ENCODE measurements at regions not wholly inside any gene's neighbourhood (a gene's known extent, or its start where the extent isn't known, plus 50 kb on each side); places are given as distances from the start of the nearest gene placed in this dataset.

GRCh38 chr6:129954749-129955431 lies 63.5 kb upstream of the L3MBTL3 start:
- no peak for TF ChIP-seq CTCF (IDR thresholded peaks at IDR 0.05; ENCODE audit: low read depth, low read length)
- no peak overlapping the region for H3K4me3 ChIP-seq (ENCODE audit: low read depth, low read length)
- in situ Hi-C loops (cut with HindIII; ENCODE audit: low sequenced_read_pairs) = no loop called here
- no peak for DNase-seq (ENCODE audit: low read depth, low spot score)

GRCh38 chr6:129947797-129948196 lies 70.6 kb upstream of the L3MBTL3 start:
- no peak for TF ChIP-seq CTCF (IDR thresholded peaks at IDR 0.05; ENCODE audit: low read depth, low read length)
- no peak for DNase-seq (ENCODE audit: low read depth, low spot score)
- in situ Hi-C loops (cut with HindIII; ENCODE audit: low sequenced_read_pairs) = no loop called here
- no peak overlapping the region for H3K4me3 ChIP-seq (ENCODE audit: low read depth, low read length)

DNA sequence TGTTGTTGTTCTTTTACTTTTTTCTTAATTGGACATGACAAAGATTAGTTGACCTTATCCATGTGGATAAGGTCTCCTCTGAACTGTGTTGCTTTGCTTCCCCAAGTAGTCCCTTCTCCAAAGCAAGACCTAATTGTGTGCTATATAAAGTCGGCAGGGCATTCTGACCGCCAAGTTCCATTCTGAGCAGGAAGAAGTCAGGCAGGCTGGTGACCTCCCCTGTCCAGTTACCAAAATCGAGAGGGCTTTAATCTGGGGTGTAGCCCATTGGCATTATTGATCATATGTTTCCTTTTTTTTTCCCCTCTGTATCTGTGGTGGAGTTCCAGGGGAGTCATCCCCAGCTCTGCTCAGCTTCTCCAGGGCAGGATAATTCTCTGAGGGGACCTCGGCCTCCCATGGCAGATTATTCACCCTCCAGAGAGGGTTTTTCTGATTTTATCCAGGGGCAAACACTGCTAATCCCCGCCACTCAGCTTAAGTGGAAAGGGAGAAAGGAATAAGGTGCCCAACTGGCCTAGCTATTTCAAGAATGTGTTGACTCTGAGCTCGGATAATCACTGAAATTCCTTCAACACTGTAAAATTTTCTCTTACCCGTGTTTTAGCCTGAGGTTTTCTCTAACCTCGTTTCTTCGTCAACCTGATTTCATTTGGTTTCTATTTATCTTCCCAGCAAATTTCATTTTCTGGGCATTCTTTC lies 71.8 kb upstream of the L3MBTL3 start:
- H3K4me3 ChIP-seq (ENCODE audit: low read depth, low read length) = no peak overlapping the region
- no peak for DNase-seq (ENCODE audit: low read depth, low spot score)
- in situ Hi-C loops (cut with HindIII; ENCODE audit: low sequenced_read_pairs) = no loop called here
- TF ChIP-seq CTCF (IDR thresholded peaks at IDR 0.05; ENCODE audit: low read depth, low read length) = no peak

DNA sequence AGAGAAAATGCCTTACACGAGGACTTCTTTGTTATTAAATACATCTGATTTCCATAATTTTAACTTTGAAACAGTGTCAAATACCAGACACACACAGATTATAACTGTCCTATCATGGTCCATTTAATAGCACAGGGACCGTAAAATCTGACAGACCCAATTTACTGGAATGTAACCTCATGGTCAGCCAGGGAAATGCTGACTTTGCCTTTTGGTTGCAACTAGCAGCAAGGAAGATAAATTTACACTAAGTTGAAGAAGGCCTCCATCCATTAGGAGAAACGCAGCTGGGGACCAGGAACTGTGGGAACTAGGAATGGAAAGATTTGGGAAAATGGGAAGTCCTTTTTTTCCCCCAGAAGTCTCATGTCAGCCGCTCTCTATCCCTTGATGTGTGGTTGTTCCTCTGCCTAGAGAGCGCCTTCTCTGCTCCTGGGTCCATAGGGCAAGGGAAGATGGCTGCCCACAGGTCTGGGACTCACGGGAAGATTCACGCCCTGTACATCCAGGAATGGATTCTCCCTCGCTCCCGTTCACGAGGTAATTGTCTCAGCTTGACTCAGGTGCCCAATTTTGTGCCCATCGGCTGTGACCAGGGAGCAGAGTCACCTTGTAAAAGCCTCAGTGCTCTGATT lies 74.6 kb upstream of the L3MBTL3 start:
- TF ChIP-seq CTCF (IDR thresholded peaks at IDR 0.05; ENCODE audit: low read depth, low read length) = no peak
- no peak for DNase-seq (ENCODE audit: low read depth, low spot score)
- in situ Hi-C loops (cut with HindIII; ENCODE audit: low sequenced_read_pairs) = no loop called here
- H3K4me3 ChIP-seq (ENCODE audit: low read depth, low read length) = no peak overlapping the region

- no peak for DNase-seq (ENCODE audit: low read depth, low spot score)
- in situ Hi-C loops (cut with HindIII; ENCODE audit: low sequenced_read_pairs) = no loop called here
- no peak for TF ChIP-seq CTCF (IDR thresholded peaks at IDR 0.05; ENCODE audit: low read depth, low read length)
- H3K4me3 ChIP-seq (ENCODE audit: low read depth, low read length) = no peak overlapping the region
These were observed 77.8 kb upstream of the L3MBTL3 start for GRCh38 chr6:129940454-129941195.

- in situ Hi-C loops (cut with HindIII; ENCODE audit: low sequenced_read_pairs) = no loop called here
- TF ChIP-seq CTCF (IDR thresholded peaks at IDR 0.05; ENCODE audit: low read depth, low read length) = no peak
- DNase-seq (ENCODE audit: low read depth, low spot score) = no peak
- no peak overlapping the region for H3K4me3 ChIP-seq (ENCODE audit: low read depth, low read length)
These were observed 77.3 kb upstream of the TMEM244 start for GRCh38 chr6:129938249-129939020.

Measured in astrocyte of the spinal cord (primary cell).